GM23338 (cell line): ENCODE measurements at regions not wholly inside any gene's neighbourhood (a gene's known extent, or its start where the extent isn't known, plus 50 kb on each side); places are given as distances from the start of the nearest gene placed in this dataset.

ENCODE experiments used
- EZH2 ChIP-seq: fragments of 200-600 bp; sonication (generic); IDR thresholded peaks from one replicate; pipeline ENCODE4 v1.8.0; 2017; ENCODE audit warnings: antibody characterized with exemption, mild to moderate bottlenecking, low read depth; ENCODE audit not compliant: unreplicated experiment
- TF ChIP-seq, protein P1 (sequence below), 2 experiments: fragments of 200-600 bp in 1 of 2; sonication (generic) in 1 of 2; conservative IDR thresholded peaks; 2 replicates each; pipeline versions ENCODE4 v1.5.1 to v1.6.1; 2016 to 2017; ENCODE audit warnings: antibody characterized with exemption in 2 of 2, low read depth in 2 of 2, mild to moderate bottlenecking in 2 of 2, moderate library complexity in 1 of 2

DNA sequence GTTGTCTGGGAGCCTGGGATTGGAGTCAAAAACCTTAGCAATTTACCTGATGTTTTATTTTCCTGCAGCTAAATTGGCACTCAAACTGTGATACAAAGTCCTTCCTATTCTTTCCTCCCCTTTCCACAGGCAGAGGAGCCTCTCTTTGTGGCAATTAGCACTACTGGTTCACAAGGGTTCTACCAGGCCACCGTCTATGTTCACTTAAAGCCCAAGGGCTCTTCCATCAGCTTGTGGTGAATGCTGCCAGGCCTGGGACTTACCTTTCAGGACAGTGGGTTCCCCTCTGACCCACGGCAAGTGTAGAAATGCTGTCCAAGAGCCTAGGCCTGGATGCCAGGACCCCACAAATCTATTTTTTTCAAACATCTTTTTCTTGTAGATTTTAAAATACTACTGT lies 251.9 kb upstream of the B3GALT2 start:
- TF ChIP-seq, protein P1, sequence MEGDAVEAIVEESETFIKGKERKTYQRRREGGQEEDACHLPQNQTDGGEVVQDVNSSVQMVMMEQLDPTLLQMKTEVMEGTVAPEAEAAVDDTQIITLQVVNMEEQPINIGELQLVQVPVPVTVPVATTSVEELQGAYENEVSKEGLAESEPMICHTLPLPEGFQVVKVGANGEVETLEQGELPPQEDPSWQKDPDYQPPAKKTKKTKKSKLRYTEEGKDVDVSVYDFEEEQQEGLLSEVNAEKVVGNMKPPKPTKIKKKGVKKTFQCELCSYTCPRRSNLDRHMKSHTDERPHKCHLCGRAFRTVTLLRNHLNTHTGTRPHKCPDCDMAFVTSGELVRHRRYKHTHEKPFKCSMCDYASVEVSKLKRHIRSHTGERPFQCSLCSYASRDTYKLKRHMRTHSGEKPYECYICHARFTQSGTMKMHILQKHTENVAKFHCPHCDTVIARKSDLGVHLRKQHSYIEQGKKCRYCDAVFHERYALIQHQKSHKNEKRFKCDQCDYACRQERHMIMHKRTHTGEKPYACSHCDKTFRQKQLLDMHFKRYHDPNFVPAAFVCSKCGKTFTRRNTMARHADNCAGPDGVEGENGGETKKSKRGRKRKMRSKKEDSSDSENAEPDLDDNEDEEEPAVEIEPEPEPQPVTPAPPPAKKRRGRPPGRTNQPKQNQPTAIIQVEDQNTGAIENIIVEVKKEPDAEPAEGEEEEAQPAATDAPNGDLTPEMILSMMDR (conservative IDR thresholded peaks at IDR 0.05; ENCODE audit: low read depth in 2 of 2) = no peak
- no peak for TF ChIP-seq EZH2
